IMR-90 (cell line): ENCODE measurements at regions not wholly inside any gene's neighbourhood (a gene's known extent, or its start where the extent isn't known, plus 50 kb on each side); places are given as distances from the start of the nearest gene placed in this dataset.
"Not testable (repeated sequence)": the region's sequence is repeated elsewhere in the genome, so short reads cannot be mapped to it uniquely, and the experiment has no call there.

Experiments
- ATAC-seq: fragments of 200-7000 bp; cut with Tn5 transposase; 2 replicates; pipeline ENCODE4 v1.9.1; 2020; ENCODE audit warnings: low read depth, mild to moderate bottlenecking, moderate library complexity
- BruUV-seq: library from RNA; stranded (reverse); fragments of 400-500 nt; replicated peaks from 2 replicates; lab custom pipeline; 2021; lab: Mats Ljungman, UMichigan
- CTCF ChIA-PET: fragments of 300-600 bp; formaldehyde crosslinking; extraction: SDS; loops from one replicate; lab custom pipeline; 2021; ENCODE audit warnings: antibody characterized with exemption; lab: Yijun Ruan, JAX
- POLR2A ChIA-PET: fragments of 300-600 bp; sonication (Branson Sonifier 250); formaldehyde crosslinking; loops from one replicate; lab custom pipeline; 2022; ENCODE audit warnings: antibody characterized with exemption; ENCODE audit not compliant: unreplicated experiment; lab: Charles Lee
- DNase-seq: peaks from one replicate; pipeline ENCODE4 v3.0.0; 2013
- H2AFZ ChIP-seq: replicated peaks from 2 replicates; pipeline ENCODE3; 2013; ENCODE audit warnings: low read length, mild to moderate bottlenecking; ENCODE audit not compliant: poor library complexity
- H2AK5ac ChIP-seq: 2 replicates; pipeline ENCODE4 v1.6.1; 2013; ENCODE audit warnings: low read depth, low read length, inconsistent platforms
- H2AK9ac ChIP-seq: replicated peaks from 2 replicates; pipeline ENCODE3; 2013; ENCODE audit warnings: mild to moderate bottlenecking, low read depth, low read length, moderate library complexity; ENCODE audit not compliant: poor library complexity
- H2BK120ac ChIP-seq: 2 replicates; pipeline ENCODE4 v1.6.1; 2013; ENCODE audit warnings: low read depth, low read length, inconsistent platforms
- H2BK15ac ChIP-seq: 3 replicates; pipeline ENCODE4 v1.6.1; 2013; ENCODE audit warnings: low read depth, low read length, inconsistent platforms
- H2BK20ac ChIP-seq: 2 replicates; pipeline ENCODE4 v1.6.1; 2013; ENCODE audit warnings: low read depth, mild to moderate bottlenecking, inconsistent platforms, low read length, moderate library complexity
- H2BK5ac ChIP-seq: 2 replicates; pipeline ENCODE4 v1.6.1; 2013; ENCODE audit warnings: mild to moderate bottlenecking, low read depth, low read length, inconsistent platforms; ENCODE audit not compliant: poor library complexity, severe bottlenecking
- H3K14ac ChIP-seq: replicated peaks from 2 replicates; pipeline ENCODE4 v1.6.1; 2013; ENCODE audit warnings: low read depth, low read length, inconsistent platforms
- H3K18ac ChIP-seq: 2 replicates; pipeline ENCODE4 v1.6.1; 2013; ENCODE audit warnings: low read depth, low read length, control low read depth
- H3K23ac ChIP-seq: 2 replicates; pipeline ENCODE4 v1.6.1; 2013; ENCODE audit warnings: low read depth, low read length, inconsistent platforms
- H3K27ac ChIP-seq: 2 replicates; pipeline ENCODE4 v1.5.1; 2013; ENCODE audit warnings: mild to moderate bottlenecking, control low read depth, low read length; ENCODE audit not compliant: insufficient read depth
- H3K27me3 ChIP-seq: 2 replicates; pipeline ENCODE4 v1.6.1; 2013; ENCODE audit warnings: low read length; ENCODE audit not compliant: control insufficient read depth, insufficient read depth
- H3K36me3 ChIP-seq: 2 replicates; pipeline ENCODE4 v1.6.1; 2013; ENCODE audit warnings: low read length, mixed read lengths; ENCODE audit not compliant: control insufficient read depth, insufficient read depth
- H3K4ac ChIP-seq: 2 replicates; pipeline ENCODE4 v1.6.1; 2013; ENCODE audit warnings: low read depth, low read length, inconsistent platforms
- H3K4me1 ChIP-seq: 2 replicates; pipeline ENCODE4 v1.6.1; 2013; ENCODE audit warnings: low read length, mixed read lengths; ENCODE audit not compliant: control insufficient read depth, insufficient read depth
- H3K4me2 ChIP-seq: 2 replicates; pipeline ENCODE4 v1.6.1; 2013; ENCODE audit warnings: low read depth, mild to moderate bottlenecking, control low read depth, low read length, moderate library complexity
- H3K4me3 ChIP-seq: 2 replicates; pipeline ENCODE4 v1.5.1; 2013; ENCODE audit warnings: low read depth, mild to moderate bottlenecking, control low read depth, low read length, moderate library complexity; ENCODE audit not compliant: insufficient read depth
- H3K56ac ChIP-seq: 2 replicates; pipeline ENCODE4 v1.6.1; 2013; ENCODE audit warnings: low read length, inconsistent platforms; ENCODE audit not compliant: insufficient read depth; ENCODE audit errors: extremely low read depth
- H3K79me1 ChIP-seq, 2 experiments: 2 replicates each; pipeline ENCODE4 v1.6.1; 2013; ENCODE audit warnings: low read length in 2 of 2, inconsistent platforms in 1 of 2, low read depth in 1 of 2
- H3K9ac ChIP-seq: 2 replicates; pipeline ENCODE4 v1.6.1; 2013; ENCODE audit warnings: low read depth, low read length, control low read depth
- H3K9me1 ChIP-seq: 2 replicates; pipeline ENCODE4 v1.6.1; 2013; ENCODE audit warnings: low read length, inconsistent platforms; ENCODE audit not compliant: insufficient read depth
- H3K9me3 ChIP-seq: 2 replicates; pipeline ENCODE4 v1.6.1; 2013; ENCODE audit warnings: low read length; ENCODE audit not compliant: control insufficient read depth, insufficient read depth
- H4K20me1 ChIP-seq: 2 replicates; pipeline ENCODE4 v1.6.1; 2013; ENCODE audit warnings: low read length, inconsistent platforms; ENCODE audit not compliant: insufficient read depth
- H4K5ac ChIP-seq: 2 replicates; pipeline ENCODE4 v1.6.1; 2013; ENCODE audit warnings: mild to moderate bottlenecking, low read depth, low read length, control low read depth
- H4K8ac ChIP-seq, 2 experiments: 2 replicates each; pipeline ENCODE4 v1.6.1; 2013; ENCODE audit warnings: low read depth in 2 of 2, low read length in 2 of 2, control low read depth in 1 of 2, inconsistent platforms in 1 of 2
- H4K91ac ChIP-seq: 2 replicates; pipeline ENCODE4 v1.6.1; 2013; ENCODE audit warnings: low read depth, low read length, inconsistent platforms; ENCODE audit not compliant: insufficient read depth
- WGBS, 2 experiments: methylation state at CpG; one replicate each; pipeline versions ENCODE4 v1.1.5 to v1.1.7; 2013; ENCODE audit warnings: missing lambda C conversion rate in 2 of 2; ENCODE audit not compliant: insufficient read length in 1 of 2; ENCODE audit errors: extremely low coverage in 2 of 2; 5-methylcytosine and 5-hydroxymethylcytosine counted together
- dilution Hi-C: fragments of 300-500 bp; cut with HindIII; formaldehyde crosslinking; loops from one replicate; pipeline ENCODE4 v1.14.3; 2018; ENCODE audit warnings: low sequenced_read_pairs; ENCODE audit not compliant: unreplicated experiment
- in situ Hi-C: fragments of 300-500 bp; cut with MboI; formaldehyde crosslinking; loops from 3 replicates; pipeline ENCODE4 v1.14.3; 2019; ENCODE audit warnings: low sequenced_read_pairs, inconsistent platforms, mixed read lengths
- intact Hi-C: fragments of 100-400 bp; cut with micrococcal nuclease; formaldehyde crosslinking; loops from 2 replicates; pipeline ENCODE4 v1.10.0; 2022

DNA sequence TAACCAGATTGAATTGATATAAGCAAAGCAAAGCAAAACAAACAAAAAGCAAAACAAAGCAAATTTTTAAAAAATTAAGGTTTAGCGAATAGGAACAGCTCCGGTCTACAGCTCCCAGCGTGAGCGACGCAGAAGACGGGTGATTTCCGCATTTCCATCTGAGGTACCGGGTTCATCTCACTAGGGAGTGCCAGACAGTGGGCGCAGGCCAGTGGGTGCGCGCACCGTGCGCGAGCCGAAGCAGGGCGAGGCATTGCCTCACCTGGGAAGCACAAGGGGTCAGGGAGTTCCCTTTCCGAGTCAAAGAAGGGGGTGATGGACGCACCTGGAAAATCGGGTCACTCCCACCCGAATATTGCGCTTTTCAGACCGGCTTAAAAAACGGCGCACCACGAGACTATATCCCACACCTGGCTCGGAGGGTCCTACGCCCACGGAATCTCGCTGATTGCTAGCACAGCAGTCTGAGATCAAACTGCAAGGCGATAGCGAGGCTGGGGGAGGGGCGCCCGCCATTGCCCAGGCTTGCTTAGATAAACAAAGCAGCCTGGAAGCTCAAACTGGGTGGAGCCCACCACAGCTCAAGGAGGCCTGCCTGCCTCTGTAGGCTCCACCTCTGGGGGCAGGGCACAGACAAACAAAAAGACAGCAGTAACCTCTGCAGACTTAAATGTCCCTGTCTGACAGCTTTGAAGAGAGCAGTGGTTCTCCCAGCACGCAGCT is 170.3 kb downstream of the MCHR2 start:
- DNase-seq, H2AFZ ChIP-seq, H4K91ac ChIP-seq, BruUV-seq, POLR2A ChIA-PET, H3K4ac ChIP-seq, H3K79me1 ChIP-seq, H3K9me1 ChIP-seq, H3K56ac ChIP-seq, H3K18ac ChIP-seq, H2BK15ac ChIP-seq, H3K27me3 ChIP-seq, H3K23ac ChIP-seq, H2AK9ac ChIP-seq, H3K27ac ChIP-seq, H3K36me3 ChIP-seq, in situ Hi-C loops, H3K4me1 ChIP-seq, H2BK20ac ChIP-seq, H2BK5ac ChIP-seq, H2AK5ac ChIP-seq, H2BK120ac ChIP-seq, H3K9ac ChIP-seq, ATAC-seq, dilution Hi-C loops, H4K5ac ChIP-seq, H3K9me3 ChIP-seq, H4K20me1 ChIP-seq, H3K14ac ChIP-seq: not testable (repeated sequence)
- Histone ChIP-seq H3K4me2 (peak overlapping the region; percentile 81), H4K8ac (peak overlapping the region in 1 of 2 experiments; percentile 33; a peak in 1 of 4 replicates), H3K4me3 (peak overlapping the region; percentile 56)
- intact Hi-C loops, result loop anchor here (2.0 to 5.0 kb wide), 4 partner anchors 235 to 671 kb away; no protein-coding TSS in a partner anchor
- WGBS, 2 experiments, result no CpG with 5 or more reads among the region's 34 CpGs
- CTCF ChIA-PET, result interaction anchor here (0.7 kb wide), 2 partner anchors 356 to 493 kb away, joined by 4 to 7 read pairs; no protein-coding TSS in a partner anchor
